Neural progenitor cell (in vitro differentiated cells): ENCODE measurements at regions not wholly inside any gene's neighbourhood (a gene's known extent, or its start where the extent isn't known, plus 50 kb on each side); places are given as distances from the start of the nearest gene placed in this dataset.

Experiments used
- EZH2 ChIP-seq: fragments of 200-600 bp; sonication (generic); IDR thresholded peaks from 2 replicates; pipeline ENCODE4 v1.6.1; 2017; ENCODE audit warnings: antibody characterized with exemption, mild to moderate bottlenecking, moderate library complexity
- TF ChIP-seq, protein P1 (sequence below): fragments of 200-600 bp; sonication (generic); IDR thresholded peaks from 2 replicates; pipeline ENCODE4 v1.5.1; 2017; ENCODE audit warnings: antibody characterized with exemption, mild to moderate bottlenecking

DNA sequence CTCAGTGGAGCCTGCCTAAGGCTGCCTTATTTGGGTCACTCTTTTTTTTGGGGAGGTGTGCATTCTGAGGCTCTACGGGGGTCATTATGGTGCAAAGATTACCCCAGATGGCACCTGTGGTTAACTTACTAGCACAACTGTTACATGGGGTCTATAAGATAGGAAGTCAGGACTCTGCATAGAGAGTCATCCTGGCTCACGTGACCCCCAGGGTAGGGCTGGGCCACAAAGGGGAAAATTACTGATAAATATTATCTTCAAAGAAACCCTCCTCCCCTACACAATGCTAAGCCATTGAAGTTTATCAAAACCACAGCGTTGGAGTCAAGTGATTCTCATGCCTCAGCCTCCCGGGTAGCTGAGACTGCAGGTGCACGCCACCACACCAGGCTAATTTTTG lies 397.1 kb downstream of the MN1 start:
- TF ChIP-seq, protein P1, sequence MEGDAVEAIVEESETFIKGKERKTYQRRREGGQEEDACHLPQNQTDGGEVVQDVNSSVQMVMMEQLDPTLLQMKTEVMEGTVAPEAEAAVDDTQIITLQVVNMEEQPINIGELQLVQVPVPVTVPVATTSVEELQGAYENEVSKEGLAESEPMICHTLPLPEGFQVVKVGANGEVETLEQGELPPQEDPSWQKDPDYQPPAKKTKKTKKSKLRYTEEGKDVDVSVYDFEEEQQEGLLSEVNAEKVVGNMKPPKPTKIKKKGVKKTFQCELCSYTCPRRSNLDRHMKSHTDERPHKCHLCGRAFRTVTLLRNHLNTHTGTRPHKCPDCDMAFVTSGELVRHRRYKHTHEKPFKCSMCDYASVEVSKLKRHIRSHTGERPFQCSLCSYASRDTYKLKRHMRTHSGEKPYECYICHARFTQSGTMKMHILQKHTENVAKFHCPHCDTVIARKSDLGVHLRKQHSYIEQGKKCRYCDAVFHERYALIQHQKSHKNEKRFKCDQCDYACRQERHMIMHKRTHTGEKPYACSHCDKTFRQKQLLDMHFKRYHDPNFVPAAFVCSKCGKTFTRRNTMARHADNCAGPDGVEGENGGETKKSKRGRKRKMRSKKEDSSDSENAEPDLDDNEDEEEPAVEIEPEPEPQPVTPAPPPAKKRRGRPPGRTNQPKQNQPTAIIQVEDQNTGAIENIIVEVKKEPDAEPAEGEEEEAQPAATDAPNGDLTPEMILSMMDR = no peak
- no peak for TF ChIP-seq EZH2
